HG02763 (cell line): ENCODE measurements at regions not wholly inside any gene's neighbourhood (a gene's known extent, or its start where the extent isn't known, plus 50 kb on each side); places are given as distances from the start of the nearest gene placed in this dataset.
"Not testable (repeated sequence)": the region's sequence is repeated elsewhere in the genome, so short reads cannot be mapped to it uniquely, and the experiment has no call there.

Source experiments
- ATAC-seq: cut with Tn5 transposase; IDR thresholded peaks from one replicate; pipeline ENCODE4 v1.9.1; 2021; ENCODE audit warnings: mild to moderate bottlenecking, moderate library complexity; ENCODE audit not compliant: unreplicated experiment

DNA sequence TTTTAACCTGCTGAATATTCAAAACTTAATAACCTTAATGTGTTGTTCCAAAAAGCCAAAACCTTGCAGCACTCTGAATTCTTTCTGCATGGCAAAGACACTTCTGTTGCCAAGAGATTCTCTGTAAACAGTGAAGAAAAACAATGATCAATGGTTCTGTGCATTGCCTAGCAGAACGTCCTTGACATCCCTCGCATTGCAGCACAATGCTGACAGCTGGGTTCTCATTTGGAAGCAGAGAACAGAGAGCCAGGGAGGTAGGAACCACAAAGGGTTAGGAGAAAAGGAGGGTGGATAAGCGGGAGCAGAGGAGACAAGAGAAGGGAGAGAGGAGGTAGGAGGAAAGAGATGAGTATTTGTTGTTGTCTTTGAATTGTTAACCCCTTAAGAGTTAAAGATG lies 501.1 kb downstream of the NAV3 start:
- ATAC-seq: no peak

GRCh38 chr12:78338054-78338785 lies 507.5 kb downstream of the NAV3 start:
- no peak for ATAC-seq

DNA sequence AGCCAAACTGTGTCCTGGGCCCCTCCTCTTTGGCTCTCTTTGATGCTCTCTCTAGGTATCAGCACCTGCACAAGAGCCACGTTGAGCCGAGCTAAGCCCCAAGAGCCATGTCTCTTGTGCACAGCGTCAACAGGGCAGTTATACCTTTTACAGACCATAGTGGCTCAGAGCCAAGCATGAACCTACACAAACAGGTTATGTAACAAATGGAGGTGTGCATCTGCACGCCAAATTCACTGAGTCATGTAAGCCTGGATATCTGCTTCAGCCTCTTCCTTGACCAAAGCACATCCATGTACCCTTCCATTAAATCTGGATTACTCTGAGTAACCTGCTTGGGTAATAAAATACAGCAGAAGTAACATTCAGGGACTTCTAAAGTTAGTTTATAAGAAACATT lies 509.7 kb downstream of the NAV3 start:
- ATAC-seq: no peak

- ATAC-seq: no peak
Observed at GRCh38 chr12:78343657-78344056, 513.0 kb downstream of the NAV3 start.

DNA sequence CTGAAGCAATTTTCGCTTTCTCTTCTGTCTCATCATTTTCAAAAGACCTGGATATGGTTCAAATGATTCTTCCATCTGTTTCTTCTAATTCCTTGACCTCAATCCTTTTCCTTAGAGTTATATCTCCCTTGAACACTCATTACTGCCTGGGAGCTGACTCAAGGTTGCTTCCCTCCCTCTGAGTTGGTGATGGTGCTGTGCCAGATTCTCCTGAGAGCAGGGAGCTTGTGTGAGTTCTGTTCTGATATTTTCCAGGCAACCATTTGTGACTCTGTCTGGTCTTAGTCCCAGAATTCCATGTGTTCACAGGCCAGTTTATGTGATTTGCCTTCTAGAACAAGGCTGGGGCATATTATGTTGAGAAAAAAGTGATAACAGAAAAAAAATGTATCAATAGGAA lies 505.1 kb upstream of the SYT1 start:
- no peak for ATAC-seq

- ATAC-seq: no peak
Observed at GRCh38 chr12:78361683-78362082, 502.9 kb upstream of the SYT1 start.

- ATAC-seq: no peak
Observed at GRCh38 chr12:78371284-78371683, 493.3 kb upstream of the SYT1 start.

DNA sequence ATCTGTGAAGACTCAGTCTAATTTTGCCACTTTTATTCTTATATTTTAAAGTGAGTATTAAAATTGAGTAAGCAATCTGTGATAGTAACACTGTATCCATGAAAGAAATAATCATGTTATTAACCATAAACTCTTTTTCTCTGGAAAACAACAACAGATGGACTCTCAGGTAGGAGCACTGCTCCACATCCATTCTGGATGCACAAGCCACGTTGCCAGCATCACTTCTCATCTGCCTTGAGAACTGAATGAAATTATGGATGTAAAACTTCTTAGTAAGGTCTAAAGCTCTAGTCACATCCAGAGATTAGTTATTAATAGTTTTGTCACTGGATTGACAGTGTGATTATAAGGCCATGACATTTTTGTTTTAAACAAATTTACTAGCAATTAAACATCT lies 489.1 kb upstream of the SYT1 start:
- no peak for ATAC-seq

GRCh38 chr12:78376257-78376656 lies 488.3 kb upstream of the SYT1 start:
- no peak for ATAC-seq

- not testable (repeated sequence) for ATAC-seq
Observed at GRCh38 chr12:78379065-78379464, 485.5 kb upstream of the SYT1 start.

GRCh38 chr12:78383414-78383813 lies 481.2 kb upstream of the SYT1 start:
- no peak for ATAC-seq

DNA sequence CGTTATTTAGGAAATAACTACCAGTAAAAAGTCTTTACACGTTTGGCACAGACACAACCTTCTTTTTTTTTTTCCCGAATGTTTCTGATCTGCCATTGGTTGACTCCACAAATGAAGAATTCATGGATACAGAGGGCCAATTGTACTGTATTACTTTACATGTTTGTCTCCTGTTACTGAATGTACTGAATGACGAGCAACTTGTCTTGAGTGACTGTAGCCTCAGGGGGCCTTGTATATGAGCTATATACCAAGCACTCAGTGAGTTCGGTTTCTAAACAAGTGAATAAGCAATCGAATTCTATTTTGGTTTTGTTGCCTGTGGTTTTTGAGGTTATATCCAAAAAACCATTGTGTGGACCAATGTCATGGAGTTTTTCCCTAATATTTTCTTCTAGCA lies 480.0 kb upstream of the SYT1 start:
- no peak for ATAC-seq

- no peak for ATAC-seq
Observed at GRCh38 chr12:78385541-78385940, 479.0 kb upstream of the SYT1 start.

DNA sequence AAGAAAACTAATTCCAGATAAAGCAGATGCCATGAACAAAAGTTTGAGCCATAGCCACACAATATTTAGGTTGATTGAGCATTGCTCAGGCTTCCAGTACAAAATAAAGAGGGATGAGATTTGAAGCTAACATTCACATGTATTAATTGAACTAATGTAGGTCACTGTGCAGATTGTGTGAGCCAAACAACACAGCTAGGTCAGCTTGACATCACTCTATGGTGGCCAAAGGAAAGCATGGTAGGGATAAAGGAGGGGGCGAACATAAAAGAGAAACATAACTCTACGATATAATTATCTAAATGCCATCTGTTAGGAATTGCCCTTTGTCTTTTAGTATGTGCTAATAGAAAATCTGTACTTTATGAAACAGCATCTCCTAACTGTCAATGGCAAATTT lies 477.7 kb upstream of the SYT1 start:
- no peak for ATAC-seq

GRCh38 chr12:78387721-78388120 lies 476.9 kb upstream of the SYT1 start:
- ATAC-seq: no peak

DNA sequence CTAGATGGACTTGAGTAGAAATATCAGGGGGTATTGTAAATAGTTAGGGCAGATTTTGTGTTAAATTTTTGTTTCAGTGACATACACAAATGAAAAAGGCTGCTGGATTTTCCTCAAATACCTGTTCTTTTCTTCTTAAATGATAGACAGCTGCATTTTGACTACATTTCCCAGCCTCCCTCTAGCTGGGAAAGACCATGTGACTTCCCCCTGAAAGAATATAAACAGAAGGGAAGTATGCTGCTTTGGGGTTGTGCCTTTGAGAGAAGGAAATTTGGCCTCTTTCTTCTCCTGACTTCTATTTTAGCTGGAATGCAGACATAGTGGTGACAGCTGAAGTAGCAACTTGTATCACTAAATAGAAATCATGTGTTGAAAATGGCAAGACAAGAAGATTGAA lies 476.1 kb upstream of the SYT1 start:
- ATAC-seq: no peak

DNA sequence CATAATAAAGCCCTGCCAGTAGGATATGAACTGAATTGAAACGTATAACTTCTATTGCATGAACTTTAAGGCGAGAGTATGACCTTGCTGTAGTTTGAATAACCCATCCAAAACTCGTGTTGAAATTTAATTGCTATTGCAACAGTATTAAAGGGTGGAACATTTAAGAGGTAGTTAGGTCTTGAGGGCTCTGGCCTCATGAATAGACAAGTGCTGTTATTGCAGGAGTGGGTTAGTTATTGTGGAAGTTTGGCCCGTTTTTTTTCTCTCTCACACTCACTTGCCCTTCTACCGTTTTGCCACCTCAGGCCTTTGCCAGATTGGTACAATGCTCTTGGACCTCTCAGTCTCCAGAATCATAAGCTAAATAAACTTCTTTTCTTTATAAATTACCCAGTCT lies 473.7 kb upstream of the SYT1 start:
- ATAC-seq: no peak

DNA sequence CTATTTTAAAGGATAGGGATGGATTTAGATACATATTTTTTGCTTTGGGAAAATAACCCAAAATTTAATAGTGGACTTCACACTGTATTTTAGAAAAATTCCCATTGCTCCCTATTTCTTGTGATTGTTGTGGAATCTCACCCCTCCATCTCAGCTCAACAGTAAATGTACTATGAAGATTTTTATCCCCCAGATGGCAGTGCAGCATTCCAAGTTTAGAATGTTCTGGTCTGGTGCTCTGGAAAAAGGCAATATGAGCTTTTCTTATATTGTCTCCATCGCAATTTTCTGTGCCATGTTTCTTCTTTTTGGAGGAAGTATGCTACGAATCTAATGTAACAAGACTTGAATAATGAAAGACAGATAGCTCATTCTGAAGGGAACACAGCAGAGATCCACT lies 471.7 kb upstream of the SYT1 start:
- no peak for ATAC-seq

GRCh38 chr12:78395961-78396360 lies 468.6 kb upstream of the SYT1 start:
- ATAC-seq: no peak

GRCh38 chr12:78396538-78396937 lies 468.0 kb upstream of the SYT1 start:
- no peak for ATAC-seq

- ATAC-seq: no peak
Observed at GRCh38 chr12:78398750-78399149, 465.8 kb upstream of the SYT1 start.

- ATAC-seq: no peak
Observed at GRCh38 chr12:78402366-78403134, 462.0 kb upstream of the SYT1 start.

DNA sequence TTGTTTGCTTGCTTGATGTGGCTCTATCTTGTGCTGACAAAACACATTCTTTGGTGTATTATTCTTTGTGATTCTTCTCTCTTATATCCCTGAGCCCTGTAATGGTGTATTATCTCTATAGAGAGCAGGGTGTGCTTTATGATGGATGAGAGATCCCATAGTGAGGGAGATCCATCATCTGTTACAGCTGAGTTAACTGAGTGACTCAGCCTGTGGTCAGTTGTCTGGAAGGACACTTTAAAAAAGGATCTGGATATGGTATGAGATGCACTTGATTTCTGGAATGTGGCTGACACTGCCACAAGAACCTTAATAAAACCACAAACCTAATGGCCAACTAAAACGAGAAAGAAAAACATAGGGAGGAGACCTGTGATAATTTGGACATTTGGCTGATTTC lies 461.4 kb upstream of the SYT1 start:
- ATAC-seq: no peak
